ENCODE measurements at regions not wholly inside any gene's neighbourhood (a gene's known extent, or its start where the extent isn't known, plus 50 kb on each side); places are given as distances from the start of the nearest gene placed in this dataset.

DNA sequence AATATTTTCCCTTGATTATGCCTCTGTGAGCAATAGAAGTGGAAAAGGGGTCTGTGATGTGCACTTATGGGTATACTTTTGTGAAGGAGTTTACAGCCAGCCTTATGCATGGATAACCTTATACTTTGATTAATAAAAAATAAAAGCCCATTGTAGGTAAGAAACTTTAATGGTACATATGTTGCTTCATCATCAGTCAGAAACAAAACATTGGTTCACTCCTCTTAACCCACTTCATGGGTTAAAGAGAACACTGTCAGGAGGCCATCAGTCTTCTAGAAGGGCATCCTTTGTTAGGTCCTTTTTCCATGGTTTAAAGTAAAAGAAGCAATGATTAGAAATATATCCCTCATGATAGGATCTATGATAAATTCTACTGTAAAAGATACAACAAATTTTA is 952.1 kb upstream of the MIR17HG start:
- Histone ChIP-seq H3K36me3 (no peaks in the 10 kb centered on the region), H3K4me1 (no peaks in the 10 kb centered on the region), H3K4me3 (no peak overlapping the region), H3K9me3 (peaks cover 0 to 39% (median 4%) of the 10 kb centered on the region in 11 donors), H3K27me3 (no peaks in the 10 kb centered on the region), H3K27ac (no peak overlapping the region)
- DNase-seq (no peak), ATAC-seq (no peak)
- TF ChIP-seq CTCF (IDR thresholded peaks at IDR 0.05): no peak
- intact Hi-C loops (cut with DNase I): no loop called here

GRCh38 chr13:90395846-90396245 is 951.6 kb upstream of the MIR17HG start:
- H3K27me3 ChIP-seq: no peaks in the 10 kb centered on the region
- TF ChIP-seq CTCF (IDR thresholded peaks at IDR 0.05): no peak
- no peak overlapping the region for H3K4me3 ChIP-seq
- no peak overlapping the region for H3K27ac ChIP-seq
- WGBS, 2 donors: 79 to 85% methylated on average over 3 of the region's 3 CpGs
- DNase-seq (no peak), ATAC-seq (no peak)
- intact Hi-C loops (cut with DNase I): no loop called here
- H3K9me3 ChIP-seq: peaks cover 0 to 38% (median 4%) of the 10 kb centered on the region in 11 donors
- H3K36me3 ChIP-seq: no peaks in the 10 kb centered on the region
- no peaks in the 10 kb centered on the region for H3K4me1 ChIP-seq

DNA sequence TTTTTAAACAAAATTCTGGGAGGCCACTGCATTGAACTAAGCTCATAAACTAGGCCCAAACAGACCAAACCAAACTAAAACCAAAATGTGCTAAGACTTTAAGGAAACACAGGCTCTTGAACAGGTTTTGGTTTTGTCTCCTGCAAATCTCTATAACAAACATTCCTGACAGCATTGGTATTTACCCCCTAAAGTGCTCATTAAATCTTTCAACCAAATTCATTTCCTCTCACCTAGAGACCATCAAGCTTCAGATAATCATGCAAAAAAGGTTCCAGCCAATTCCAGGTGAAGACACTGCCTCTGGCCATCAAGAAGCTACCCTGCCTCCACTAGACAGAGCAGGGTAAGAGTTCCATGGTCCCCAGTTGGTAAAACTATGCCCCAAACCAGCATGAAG is 951.2 kb upstream of the MIR17HG start:
- intact Hi-C loops (cut with DNase I): no loop called here
- H3K9me3 ChIP-seq: peaks cover 0 to 34% (median 3%) of the 10 kb centered on the region in 11 donors
- no peaks in the 10 kb centered on the region for H3K27me3 ChIP-seq
- no peak for TF ChIP-seq CTCF (IDR thresholded peaks at IDR 0.05)
- no peak overlapping the region for H3K27ac ChIP-seq
- no peaks in the 10 kb centered on the region for H3K36me3 ChIP-seq
- H3K4me3 ChIP-seq: no peak overlapping the region
- ATAC-seq (no peak), DNase-seq (no peak)
- no peaks in the 10 kb centered on the region for H3K4me1 ChIP-seq

DNA sequence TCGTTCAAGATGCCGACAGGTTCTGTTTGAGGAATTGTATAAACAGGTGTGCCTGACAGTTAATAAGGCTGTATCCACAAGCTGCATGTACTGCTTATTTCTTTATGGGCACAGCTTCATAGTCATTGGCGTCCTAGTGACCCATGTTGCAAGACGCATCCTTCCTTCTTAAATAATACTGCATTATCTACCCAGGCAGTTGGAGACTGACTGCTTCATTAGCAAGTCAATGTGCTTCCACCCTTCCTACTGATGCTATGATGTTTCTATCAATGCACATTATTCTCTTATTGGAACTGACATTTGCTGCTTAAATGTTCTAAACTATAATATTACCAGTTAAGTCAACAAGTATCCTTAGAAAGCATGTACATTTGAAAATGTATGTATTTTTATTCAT is 950.0 kb upstream of the MIR17HG start:
- Histone ChIP-seq H3K36me3 (no peaks in the 10 kb centered on the region), H3K27me3 (no peaks in the 10 kb centered on the region), H3K27ac (no peak overlapping the region), H3K4me3 (no peak overlapping the region), H3K4me1 (no peaks in the 10 kb centered on the region), H3K9me3 (peaks cover 0 to 28% (median 3%) of the 10 kb centered on the region in 11 donors)
- DNase-seq: no peak
- ATAC-seq: no peak
- intact Hi-C loops (cut with DNase I): no loop called here
- 89 to 91% methylated on average over 4 of the region's 4 CpGs for WGBS, 2 donors
- no peak for TF ChIP-seq CTCF (IDR thresholded peaks at IDR 0.05)

DNA sequence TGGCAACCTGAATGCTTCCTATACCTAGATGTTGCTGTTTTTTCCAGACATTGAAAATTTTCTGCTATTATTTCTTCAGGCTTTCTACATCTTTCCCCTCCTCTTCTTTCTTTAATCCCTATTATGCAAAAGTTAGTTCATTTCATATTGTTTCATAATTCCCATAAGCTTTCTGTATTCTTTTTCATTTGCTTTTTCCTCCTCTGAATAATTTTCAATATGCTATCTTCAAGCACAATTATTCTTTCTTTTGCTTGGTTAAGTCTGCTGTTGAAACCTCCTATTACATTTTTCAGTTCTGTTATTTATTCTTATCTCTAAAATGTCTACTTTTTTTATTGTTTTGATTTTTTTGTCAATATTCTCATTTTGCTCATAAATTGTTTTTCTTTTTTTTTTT is 947.1 kb upstream of the MIR17HG start:
- Histone ChIP-seq H3K27me3 (no peaks in the 10 kb centered on the region), H3K4me3 (no peak overlapping the region), H3K36me3 (no peaks in the 10 kb centered on the region), H3K9me3 (peaks cover 0 to 34% (median 3%) of the 10 kb centered on the region in 11 donors), H3K4me1 (no peaks in the 10 kb centered on the region), H3K27ac (no peak overlapping the region)
- no peak for DNase-seq
- no peak for TF ChIP-seq CTCF (IDR thresholded peaks at IDR 0.05)
- ATAC-seq: no peak
- intact Hi-C loops (cut with DNase I): no loop called here

Data from heart right ventricle (tissue), 16 donors.